ENCODE measurements at regions not wholly inside any gene's neighbourhood (a gene's known extent, or its start where the extent isn't known, plus 50 kb on each side); places are given as distances from the start of the nearest gene placed in this dataset.

DNA sequence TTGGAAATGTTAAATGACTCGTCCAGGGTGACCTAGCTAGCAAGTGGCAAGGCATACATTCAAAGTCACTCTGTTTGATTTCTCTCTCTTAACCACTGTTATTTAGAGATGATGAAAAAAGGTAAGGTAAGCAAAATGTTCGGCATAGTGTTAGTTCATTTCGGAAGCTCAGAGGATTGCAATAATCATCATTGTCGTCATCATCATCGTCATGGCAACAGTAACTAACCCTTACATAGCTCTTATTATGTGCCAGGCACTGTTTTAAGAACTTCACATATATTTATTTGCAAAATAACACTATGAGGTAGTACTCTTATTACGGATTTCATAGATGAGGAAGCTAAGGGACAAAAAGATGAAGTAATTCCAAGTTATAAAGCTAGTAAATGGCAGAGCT is 292.7 kb upstream of the CXCR4 start:
- TF ChIP-seq CTCF (IDR thresholded peaks at IDR 0.05; ENCODE audit: borderline replicate concordance, control extremely low read depth, extremely low read depth, insufficient read depth, missing control alignments), result no peak
- DNase-seq (ENCODE audit: low spot score), result no peak
- in situ Hi-C loops (cut with MboI; ENCODE audit: low sequenced_read_pairs, unreplicated experiment), result loop anchor here (25.0 kb wide), 1 partner anchor 1427 kb away; no protein-coding TSS in a partner anchor

DNA sequence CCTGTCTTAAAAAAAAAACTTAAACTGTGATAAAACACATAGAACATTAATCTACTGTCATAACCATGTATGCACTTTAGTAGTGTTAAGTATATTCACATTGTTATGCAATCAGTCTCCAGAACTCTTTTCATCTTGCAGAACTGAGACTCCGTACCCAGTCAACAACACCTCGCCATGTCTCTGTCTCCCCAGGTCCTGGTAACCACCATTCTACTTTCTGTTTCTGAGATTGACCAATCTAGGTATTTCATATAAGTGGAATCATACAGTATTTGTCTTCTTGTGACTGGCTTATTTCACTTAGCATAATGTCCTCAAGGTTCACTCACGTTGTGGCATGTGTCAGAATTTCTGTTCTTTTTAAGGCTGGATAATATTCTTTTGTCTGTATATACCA is 290.8 kb upstream of the CXCR4 start:
- in situ Hi-C loops (cut with MboI; ENCODE audit: low sequenced_read_pairs, unreplicated experiment), result loop anchor here (25.0 kb wide), 1 partner anchor 1429 kb away; no protein-coding TSS in a partner anchor
- TF ChIP-seq CTCF (IDR thresholded peaks at IDR 0.05; ENCODE audit: borderline replicate concordance, control extremely low read depth, extremely low read depth, insufficient read depth, missing control alignments), result no peak
- no peak for DNase-seq (ENCODE audit: low spot score)

DNA sequence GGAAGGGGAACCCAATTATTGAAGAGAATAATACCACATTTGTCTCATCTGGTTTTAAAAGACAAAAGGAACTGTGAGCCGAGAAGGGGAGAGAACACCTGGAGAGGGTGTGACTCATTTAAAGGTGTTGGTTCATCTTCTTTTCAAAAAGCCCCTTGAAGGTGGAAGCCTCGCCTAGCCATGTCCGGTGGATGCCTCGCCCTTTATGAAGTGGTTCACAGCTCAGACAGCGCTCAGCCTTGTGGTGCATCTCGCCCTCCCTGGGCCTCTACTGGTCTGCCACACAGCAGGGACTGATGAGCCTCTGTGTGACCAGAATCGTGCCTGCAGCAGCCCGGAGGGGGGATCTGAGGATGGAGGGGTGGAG is 290.0 kb upstream of the CXCR4 start:
- TF ChIP-seq CTCF (IDR thresholded peaks at IDR 0.05; ENCODE audit: borderline replicate concordance, control extremely low read depth, extremely low read depth, insufficient read depth, missing control alignments), result no peak
- no peak for DNase-seq (ENCODE audit: low spot score)
- in situ Hi-C loops (cut with MboI; ENCODE audit: low sequenced_read_pairs, unreplicated experiment), result loop anchor here (25.0 kb wide), 1 partner anchor 1429 kb away; no protein-coding TSS in a partner anchor

DNA sequence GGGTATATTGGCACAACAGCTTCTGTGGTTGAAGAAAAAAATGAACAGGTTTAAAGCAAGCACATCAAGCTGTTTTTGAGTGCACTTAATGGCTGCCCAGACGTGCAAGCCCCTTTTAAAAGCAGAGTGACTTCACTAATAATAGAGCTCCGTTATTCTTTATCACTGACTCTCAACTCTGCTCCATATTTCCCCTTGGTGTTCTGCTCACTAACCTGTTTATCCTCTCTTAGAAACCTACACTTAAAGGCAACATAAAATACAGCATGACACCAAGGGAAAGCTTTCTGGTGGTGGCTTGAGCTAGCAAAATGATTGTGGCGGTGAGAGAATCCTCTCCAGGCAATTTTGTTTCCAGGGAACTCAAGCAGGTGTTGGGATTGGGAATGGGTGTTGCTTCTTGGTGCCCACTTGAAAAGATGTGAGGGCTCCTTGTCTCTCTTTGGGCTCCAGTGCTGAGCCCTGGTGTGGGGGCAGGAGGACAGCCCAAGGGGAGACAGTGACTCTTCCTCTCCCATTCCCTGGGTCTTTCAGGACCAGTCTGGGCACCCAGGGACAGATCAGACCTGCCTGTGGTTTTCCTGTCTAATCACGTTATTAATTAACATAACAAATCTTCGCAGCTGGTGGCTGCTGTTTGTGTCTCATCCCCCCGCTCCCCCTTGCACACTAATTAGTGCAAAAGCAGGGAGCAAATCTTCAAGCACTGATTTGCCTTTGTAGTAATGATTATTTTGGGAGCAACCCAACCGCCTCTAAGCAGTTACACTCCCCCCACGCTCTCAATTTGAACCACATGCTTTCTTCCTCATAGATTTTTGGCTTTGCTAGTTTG is 289.4 kb upstream of the CXCR4 start:
- in situ Hi-C loops (cut with MboI; ENCODE audit: low sequenced_read_pairs, unreplicated experiment), result loop anchor here (25.0 kb wide), 1 partner anchor 1430 kb away; no protein-coding TSS in a partner anchor
- no peak for TF ChIP-seq CTCF (IDR thresholded peaks at IDR 0.05; ENCODE audit: borderline replicate concordance, control extremely low read depth, extremely low read depth, insufficient read depth, missing control alignments)
- DNase-seq (ENCODE audit: low spot score), result no peak

GRCh38 chr2:136404925-136405324 is 287.0 kb upstream of the CXCR4 start:
- no peak for TF ChIP-seq CTCF (IDR thresholded peaks at IDR 0.05; ENCODE audit: borderline replicate concordance, control extremely low read depth, extremely low read depth, insufficient read depth, missing control alignments)
- in situ Hi-C loops (cut with MboI; ENCODE audit: low sequenced_read_pairs, unreplicated experiment), result loop anchor here (25.0 kb wide), 1 partner anchor 1432 kb away; no protein-coding TSS in a partner anchor
- DNase-seq (ENCODE audit: low spot score), result no peak

DNA sequence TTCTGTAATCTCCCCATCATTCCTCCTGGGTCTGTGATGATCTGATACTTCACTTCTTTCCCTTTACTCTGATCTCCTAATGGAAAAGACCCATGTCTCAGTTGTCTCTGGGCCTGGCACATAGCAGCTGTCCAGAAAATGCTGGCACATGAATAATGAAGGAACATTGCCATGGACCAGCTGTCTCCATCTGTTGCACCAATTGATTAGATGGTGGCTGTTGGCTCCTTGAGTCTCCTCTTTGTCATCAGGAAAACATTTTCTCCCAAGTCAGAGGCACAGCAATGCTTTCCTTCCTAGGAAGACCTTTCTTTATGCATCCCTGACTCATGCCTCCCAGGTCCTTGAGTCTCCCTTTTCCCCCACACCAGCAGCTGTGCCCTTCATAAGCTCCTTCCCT is 286.2 kb upstream of the CXCR4 start:
- TF ChIP-seq CTCF (IDR thresholded peaks at IDR 0.05; ENCODE audit: borderline replicate concordance, control extremely low read depth, extremely low read depth, insufficient read depth, missing control alignments), result no peak
- in situ Hi-C loops (cut with MboI; ENCODE audit: low sequenced_read_pairs, unreplicated experiment), result loop anchor here (25.0 kb wide), 1 partner anchor 1433 kb away; no protein-coding TSS in a partner anchor

More for the DNA sequence above, 286.2 kb upstream of the CXCR4 start:
- DNase-seq (ENCODE audit: low spot score), result no peak
